ENCODE measurements at regions not wholly inside any gene's neighbourhood (a gene's known extent, or its start where the extent isn't known, plus 50 kb on each side); places are given as distances from the start of the nearest gene placed in this dataset.
"Not testable (repeated sequence)": the region's sequence is repeated elsewhere in the genome, so short reads cannot be mapped to it uniquely, and the experiment has no call there.

GRCh38 chr11:7143908-7144307, 55.1 kb downstream of the RBMXL2 start:
- DNase-seq (ENCODE audit: low read depth), result peak; percentile 38
- H3K4me3 ChIP-seq (replicated peaks; ENCODE audit: low read depth, low read length), result no peak overlapping the region
- TF ChIP-seq, protein P1, sequence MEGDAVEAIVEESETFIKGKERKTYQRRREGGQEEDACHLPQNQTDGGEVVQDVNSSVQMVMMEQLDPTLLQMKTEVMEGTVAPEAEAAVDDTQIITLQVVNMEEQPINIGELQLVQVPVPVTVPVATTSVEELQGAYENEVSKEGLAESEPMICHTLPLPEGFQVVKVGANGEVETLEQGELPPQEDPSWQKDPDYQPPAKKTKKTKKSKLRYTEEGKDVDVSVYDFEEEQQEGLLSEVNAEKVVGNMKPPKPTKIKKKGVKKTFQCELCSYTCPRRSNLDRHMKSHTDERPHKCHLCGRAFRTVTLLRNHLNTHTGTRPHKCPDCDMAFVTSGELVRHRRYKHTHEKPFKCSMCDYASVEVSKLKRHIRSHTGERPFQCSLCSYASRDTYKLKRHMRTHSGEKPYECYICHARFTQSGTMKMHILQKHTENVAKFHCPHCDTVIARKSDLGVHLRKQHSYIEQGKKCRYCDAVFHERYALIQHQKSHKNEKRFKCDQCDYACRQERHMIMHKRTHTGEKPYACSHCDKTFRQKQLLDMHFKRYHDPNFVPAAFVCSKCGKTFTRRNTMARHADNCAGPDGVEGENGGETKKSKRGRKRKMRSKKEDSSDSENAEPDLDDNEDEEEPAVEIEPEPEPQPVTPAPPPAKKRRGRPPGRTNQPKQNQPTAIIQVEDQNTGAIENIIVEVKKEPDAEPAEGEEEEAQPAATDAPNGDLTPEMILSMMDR (IDR thresholded peaks at IDR 0.05; ENCODE audit: low read length, missing control alignments), result peak; percentile 27

- not testable (repeated sequence) for DNase-seq (ENCODE audit: low read depth); H3K4me3 ChIP-seq (replicated peaks; ENCODE audit: low read depth, low read length)
Observed at GRCh38 chr11:7150104-7150503, 61.3 kb downstream of the RBMXL2 start.

- TF ChIP-seq, protein P1 (IDR thresholded peaks at IDR 0.05; ENCODE audit: low read length, missing control alignments), result no peak
- no peak for DNase-seq (ENCODE audit: low read depth)
Observed at GRCh38 chr11:7154881-7155361, 66.1 kb downstream of the RBMXL2 start.

GRCh38 chr11:7160814-7161489, 72.2 kb downstream of the RBMXL2 start:
- no peak for DNase-seq (ENCODE audit: low read depth)
- TF ChIP-seq, protein P1 (IDR thresholded peaks at IDR 0.05; ENCODE audit: low read length, missing control alignments), result no peak
- H3K4me3 ChIP-seq (replicated peaks; ENCODE audit: low read depth, low read length), result no peak overlapping the region

More at GRCh38 chr11:7154881-7155361, 66.1 kb downstream of the RBMXL2 start:
- H3K4me3 ChIP-seq (replicated peaks; ENCODE audit: low read depth, low read length), result no peak overlapping the region

- TF ChIP-seq, protein P1 (IDR thresholded peaks at IDR 0.05; ENCODE audit: low read length, missing control alignments), result no peak
- DNase-seq (ENCODE audit: low read depth), result peak; percentile 13
- no peak overlapping the region for H3K4me3 ChIP-seq (replicated peaks; ENCODE audit: low read depth, low read length)
Observed at GRCh38 chr11:7165911-7166310, 77.1 kb downstream of the RBMXL2 start.

- no peak overlapping the region for H3K4me3 ChIP-seq (replicated peaks; ENCODE audit: low read depth, low read length)
- no peak for DNase-seq (ENCODE audit: low read depth)
- TF ChIP-seq, protein P1 (IDR thresholded peaks at IDR 0.05; ENCODE audit: low read length, missing control alignments), result no peak
Observed at GRCh38 chr11:7167976-7168740, 79.4 kb downstream of the RBMXL2 start.

DNA sequence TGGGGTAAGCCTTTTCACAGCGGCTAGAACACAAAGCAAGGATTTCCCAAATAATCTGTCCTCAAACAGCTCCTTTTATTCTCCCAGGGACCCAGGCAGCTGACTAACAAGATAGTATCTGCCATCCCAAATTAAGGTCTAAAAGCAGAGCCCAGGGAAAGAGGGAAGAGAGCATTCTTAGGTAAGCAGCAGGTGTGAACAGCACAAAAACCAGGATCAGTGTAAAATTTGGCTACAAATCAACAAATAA, 79.9 kb downstream of the RBMXL2 start:
- DNase-seq (ENCODE audit: low read depth), result no peak
- H3K4me3 ChIP-seq (replicated peaks; ENCODE audit: low read depth, low read length), result no peak overlapping the region
- TF ChIP-seq, protein P1 (IDR thresholded peaks at IDR 0.05; ENCODE audit: low read length, missing control alignments), result no peak
